ENCODE measurements at regions not wholly inside any gene's neighbourhood (a gene's known extent, or its start where the extent isn't known, plus 50 kb on each side); places are given as distances from the start of the nearest gene placed in this dataset.

- TF ChIP-seq, protein P1, sequence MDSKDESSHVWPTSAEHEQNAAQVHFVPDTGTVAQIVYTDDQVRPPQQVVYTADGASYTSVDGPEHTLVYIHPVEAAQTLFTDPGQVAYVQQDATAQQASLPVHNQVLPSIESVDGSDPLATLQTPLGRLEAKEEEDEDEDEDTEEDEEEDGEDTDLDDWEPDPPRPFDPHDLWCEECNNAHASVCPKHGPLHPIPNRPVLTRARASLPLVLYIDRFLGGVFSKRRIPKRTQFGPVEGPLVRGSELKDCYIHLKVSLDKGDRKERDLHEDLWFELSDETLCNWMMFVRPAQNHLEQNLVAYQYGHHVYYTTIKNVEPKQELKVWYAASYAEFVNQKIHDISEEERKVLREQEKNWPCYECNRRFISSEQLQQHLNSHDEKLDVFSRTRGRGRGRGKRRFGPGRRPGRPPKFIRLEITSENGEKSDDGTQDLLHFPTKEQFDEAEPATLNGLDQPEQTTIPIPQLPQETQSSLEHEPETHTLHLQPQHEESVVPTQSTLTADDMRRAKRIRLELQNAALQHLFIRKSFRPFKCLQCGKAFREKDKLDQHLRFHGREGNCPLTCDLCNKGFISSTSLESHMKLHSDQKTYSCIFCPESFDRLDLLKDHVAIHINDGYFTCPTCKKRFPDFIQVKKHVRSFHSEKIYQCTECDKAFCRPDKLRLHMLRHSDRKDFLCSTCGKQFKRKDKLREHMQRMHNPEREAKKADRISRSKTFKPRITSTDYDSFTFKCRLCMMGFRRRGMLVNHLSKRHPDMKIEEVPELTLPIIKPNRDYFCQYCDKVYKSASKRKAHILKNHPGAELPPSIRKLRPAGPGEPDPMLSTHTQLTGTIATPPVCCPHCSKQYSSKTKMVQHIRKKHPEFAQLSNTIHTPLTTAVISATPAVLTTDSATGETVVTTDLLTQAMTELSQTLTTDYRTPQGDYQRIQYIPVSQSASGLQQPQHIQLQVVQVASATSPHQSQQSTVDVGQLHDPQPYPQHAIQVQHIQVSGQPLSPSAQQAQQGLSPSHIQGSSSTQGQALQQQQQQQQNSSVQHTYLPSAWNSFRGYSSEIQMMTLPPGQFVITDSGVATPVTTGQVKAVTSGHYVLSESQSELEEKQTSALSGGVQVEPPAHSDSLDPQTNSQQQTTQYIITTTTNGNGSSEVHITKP (tag by site-specific recombination; IDR thresholded peaks at IDR 0.05): no peak
Observed at GRCh38 chr9:103430469-103430868, 435.3 kb downstream of the CYLC2 start (continued).

GRCh38 chr9:103431809-103432208 is 436.7 kb downstream of the CYLC2 start:
- Histone ChIP-seq H3K4me1 (ENCODE audit: control insufficient read depth, insufficient read depth, low read length) (no peaks in the 10 kb centered on the region), H3K27ac (ENCODE audit: extremely low read depth, low read depth, low read length) (no peak overlapping the region), H3K9me3 (ENCODE audit: control insufficient read depth, insufficient read depth, low read depth, low read length) (no peaks in the 10 kb centered on the region), H3K4me3 (ENCODE audit: low read depth, low read length) (no peak overlapping the region), H3K36me3 (ENCODE audit: control insufficient read depth in 2 of 2, insufficient read depth in 1 of 2, low read length in 2 of 2) (no peaks in the 10 kb centered on the region)
- TF ChIP-seq, protein P2, sequence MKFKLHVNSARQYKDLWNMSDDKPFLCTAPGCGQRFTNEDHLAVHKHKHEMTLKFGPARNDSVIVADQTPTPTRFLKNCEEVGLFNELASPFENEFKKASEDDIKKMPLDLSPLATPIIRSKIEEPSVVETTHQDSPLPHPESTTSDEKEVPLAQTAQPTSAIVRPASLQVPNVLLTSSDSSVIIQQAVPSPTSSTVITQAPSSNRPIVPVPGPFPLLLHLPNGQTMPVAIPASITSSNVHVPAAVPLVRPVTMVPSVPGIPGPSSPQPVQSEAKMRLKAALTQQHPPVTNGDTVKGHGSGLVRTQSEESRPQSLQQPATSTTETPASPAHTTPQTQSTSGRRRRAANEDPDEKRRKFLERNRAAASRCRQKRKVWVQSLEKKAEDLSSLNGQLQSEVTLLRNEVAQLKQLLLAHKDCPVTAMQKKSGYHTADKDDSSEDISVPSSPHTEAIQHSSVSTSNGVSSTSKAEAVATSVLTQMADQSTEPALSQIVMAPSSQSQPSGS (tag by site-specific recombination; IDR thresholded peaks at IDR 0.05; ENCODE audit: low read depth): peak; percentile 65
- no peak for TF ChIP-seq ZNF501 (tag by site-specific recombination; IDR thresholded peaks at IDR 0.05)
- ChIA-PET POLR2A (no interaction called here), CTCF (no interaction called here)

- ChIA-PET POLR2A (no interaction called here), CTCF (no interaction called here)
- Histone ChIP-seq H3K9me3 (ENCODE audit: control insufficient read depth, insufficient read depth, low read depth, low read length) (no peaks in the 10 kb centered on the region), H3K27ac (ENCODE audit: extremely low read depth, low read depth, low read length) (no peak overlapping the region), H3K4me1 (ENCODE audit: control insufficient read depth, insufficient read depth, low read length) (no peaks in the 10 kb centered on the region), H3K4me3 (ENCODE audit: low read depth, low read length) (no peak overlapping the region), H3K36me3 (ENCODE audit: control insufficient read depth in 2 of 2, insufficient read depth in 1 of 2, low read length in 2 of 2) (no peaks in the 10 kb centered on the region)
- TF ChIP-seq ZNF791 (tag by site-specific recombination; IDR thresholded peaks at IDR 0.05) (no peak), OVOL3 (tag by site-specific recombination; IDR thresholded peaks at IDR 0.05) (no peak), EGR2 (tag by site-specific recombination; IDR thresholded peaks at IDR 0.05; ENCODE audit: low read depth) (no peak), BCL11A (tag by site-specific recombination; IDR thresholded peaks at IDR 0.05; ENCODE audit: low read depth) (no peak), ZNF2 (tag by site-specific recombination; IDR thresholded peaks at IDR 0.05) (no peak), ZBTB26 (tag by site-specific recombination; optimal IDR thresholded peaks at IDR 0.05) (no peak)
- TF ChIP-seq, protein P3, sequence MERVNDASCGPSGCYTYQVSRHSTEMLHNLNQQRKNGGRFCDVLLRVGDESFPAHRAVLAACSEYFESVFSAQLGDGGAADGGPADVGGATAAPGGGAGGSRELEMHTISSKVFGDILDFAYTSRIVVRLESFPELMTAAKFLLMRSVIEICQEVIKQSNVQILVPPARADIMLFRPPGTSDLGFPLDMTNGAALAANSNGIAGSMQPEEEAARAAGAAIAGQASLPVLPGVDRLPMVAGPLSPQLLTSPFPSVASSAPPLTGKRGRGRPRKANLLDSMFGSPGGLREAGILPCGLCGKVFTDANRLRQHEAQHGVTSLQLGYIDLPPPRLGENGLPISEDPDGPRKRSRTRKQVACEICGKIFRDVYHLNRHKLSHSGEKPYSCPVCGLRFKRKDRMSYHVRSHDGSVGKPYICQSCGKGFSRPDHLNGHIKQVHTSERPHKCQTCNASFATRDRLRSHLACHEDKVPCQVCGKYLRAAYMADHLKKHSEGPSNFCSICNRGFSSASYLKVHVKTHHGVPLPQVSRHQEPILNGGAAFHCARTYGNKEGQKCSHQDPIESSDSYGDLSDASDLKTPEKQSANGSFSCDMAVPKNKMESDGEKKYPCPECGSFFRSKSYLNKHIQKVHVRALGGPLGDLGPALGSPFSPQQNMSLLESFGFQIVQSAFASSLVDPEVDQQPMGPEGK (tag by site-specific recombination; IDR thresholded peaks at IDR 0.05): no peak
- TF ChIP-seq, protein P4, sequence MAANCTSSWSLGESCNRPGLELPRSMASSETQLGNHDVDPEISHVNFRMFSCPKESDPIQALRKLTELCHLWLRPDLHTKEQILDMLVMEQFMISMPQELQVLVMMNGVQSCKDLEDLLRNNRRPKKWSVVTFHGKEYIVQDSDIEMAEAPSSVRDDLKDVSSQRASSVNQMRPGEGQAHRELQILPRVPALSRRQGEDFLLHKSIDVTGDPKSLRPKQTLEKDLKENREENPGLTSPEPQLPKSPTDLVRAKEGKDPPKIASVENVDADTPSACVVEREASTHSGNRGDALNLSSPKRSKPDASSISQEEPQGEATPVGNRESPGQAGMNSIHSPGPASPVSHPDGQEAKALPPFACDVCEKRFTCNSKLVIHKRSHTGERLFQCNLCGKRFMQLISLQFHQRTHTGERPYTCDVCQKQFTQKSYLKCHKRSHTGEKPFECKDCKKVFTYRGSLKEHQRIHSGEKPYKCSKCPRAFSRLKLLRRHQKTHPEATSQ (tag by site-specific recombination; IDR thresholded peaks at IDR 0.05): no peak
Observed at GRCh38 chr9:103444176-103444575, 449.0 kb downstream of the CYLC2 start.
